ENCODE measurements at regions not wholly inside any gene's neighbourhood (a gene's known extent, or its start where the extent isn't known, plus 50 kb on each side); places are given as distances from the start of the nearest gene placed in this dataset.

DNA sequence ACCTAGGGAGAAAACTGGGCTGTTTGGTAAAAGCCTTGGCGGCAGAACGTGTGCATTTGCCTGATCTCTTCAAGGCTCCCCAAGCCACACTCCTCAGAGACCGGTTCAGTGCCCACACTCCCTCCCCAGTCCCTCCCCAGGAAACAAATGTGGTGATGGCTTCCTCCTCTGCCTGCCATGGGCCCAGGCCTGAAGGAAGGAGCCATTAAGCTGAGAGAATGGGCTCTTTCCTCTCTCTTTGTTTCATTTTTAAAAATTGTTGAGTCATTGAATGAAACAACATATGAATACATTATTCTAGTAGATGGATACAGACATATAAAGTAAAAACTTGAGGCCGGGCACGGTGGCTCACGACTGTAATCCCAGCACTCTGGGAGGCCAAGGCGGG lies 50.6 kb upstream of the YWHAQ start:
- DNase-seq (ENCODE audit: low read depth in 2 of 2): no peak

DNA sequence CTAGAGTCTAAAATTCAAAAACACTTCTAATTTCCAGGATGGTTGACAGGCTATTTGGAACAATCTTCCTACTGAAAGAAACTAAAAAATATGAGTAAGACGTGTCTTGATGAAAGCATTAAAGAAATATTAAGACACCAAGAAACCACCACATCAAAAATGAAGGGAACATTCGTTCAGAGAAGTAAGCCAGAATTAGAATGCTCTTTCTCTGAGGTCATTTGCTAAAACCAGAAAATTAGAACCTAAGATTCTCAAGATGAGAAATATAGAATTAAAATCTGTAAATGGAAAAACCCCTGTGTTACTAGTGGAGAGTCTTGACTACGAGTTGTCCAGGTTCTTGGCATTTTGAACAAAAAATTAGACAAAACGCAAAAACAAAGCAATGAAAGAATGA lies 54.8 kb upstream of the YWHAQ start:
- no peak for DNase-seq (ENCODE audit: low read depth in 2 of 2)

DNA sequence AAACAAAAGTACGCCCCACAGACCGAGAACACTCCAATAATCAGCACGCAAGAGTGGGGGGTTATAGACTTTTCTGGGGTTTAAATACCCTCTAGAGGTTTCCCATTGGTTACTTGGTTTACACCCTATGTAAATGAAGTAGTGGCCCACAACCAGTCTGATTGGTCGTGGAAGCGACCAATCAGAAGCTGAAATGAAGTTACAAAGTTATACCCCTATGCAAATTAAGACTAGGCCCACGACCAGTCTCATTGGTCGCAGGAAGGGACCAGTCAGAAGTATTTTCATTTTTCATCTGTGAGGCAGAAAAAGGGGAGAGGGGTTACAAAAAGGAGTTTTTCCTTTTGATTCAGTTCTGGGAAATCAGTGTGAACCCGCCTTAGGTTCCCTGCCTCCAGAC lies 55.3 kb upstream of the YWHAQ start:
- no peak for DNase-seq (ENCODE audit: low read depth in 2 of 2)

DNA sequence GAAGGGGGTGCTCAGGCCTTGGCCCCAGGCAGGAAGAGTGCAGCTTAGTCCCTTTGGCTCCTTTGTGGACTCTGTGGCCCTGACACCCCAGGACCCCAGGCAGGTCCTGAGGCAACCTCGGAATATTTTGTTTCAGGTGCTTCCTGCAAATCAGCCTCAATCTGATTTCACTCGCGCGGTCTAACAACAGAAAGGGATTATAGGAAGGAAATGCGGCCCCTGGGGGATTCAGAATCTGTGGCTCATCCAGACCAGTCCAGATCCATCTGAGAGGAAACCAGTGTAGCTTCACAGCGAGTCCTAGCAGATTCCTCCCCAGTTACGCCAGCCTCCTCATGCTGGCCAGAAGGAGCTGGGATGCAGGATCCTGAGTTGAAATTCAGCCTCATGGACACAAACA lies 59.5 kb upstream of the YWHAQ start:
- no peak for DNase-seq (ENCODE audit: low read depth in 2 of 2)

DNA sequence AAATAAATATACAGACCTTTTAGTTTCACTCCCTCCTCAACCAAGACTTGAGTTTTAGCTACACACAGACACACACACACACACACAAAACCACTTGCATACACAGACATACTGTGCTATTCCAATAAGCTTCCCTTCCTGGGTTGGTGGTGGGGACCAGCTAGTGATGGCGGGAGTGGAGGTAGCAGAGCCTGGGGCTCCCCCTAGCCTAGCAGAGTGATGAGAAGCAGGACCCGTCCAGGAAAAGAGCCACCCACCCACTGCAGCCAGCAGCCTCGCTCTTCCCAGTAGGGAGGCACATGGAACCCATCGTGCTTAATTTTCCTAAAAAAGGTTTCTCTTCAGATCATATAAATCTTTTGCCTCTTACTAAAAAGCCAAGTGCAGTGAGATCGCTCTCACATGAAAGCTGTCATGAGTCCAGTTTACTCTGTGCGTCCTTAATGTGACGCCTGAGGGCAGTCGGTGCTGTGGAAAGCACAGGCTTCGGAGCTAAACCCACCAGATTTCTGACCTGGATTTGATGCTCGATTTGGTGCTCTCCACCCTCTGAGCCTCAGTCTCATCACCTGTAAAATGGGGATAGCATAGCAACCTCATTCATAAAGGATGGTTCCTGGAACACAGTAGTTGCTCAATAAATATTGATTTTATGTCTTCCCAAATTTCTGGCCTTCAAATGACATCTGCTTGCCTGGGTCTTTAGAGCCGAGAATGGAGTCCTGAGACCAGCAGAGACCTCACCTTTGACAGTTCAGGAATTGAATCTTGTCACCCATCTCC lies 60.1 kb upstream of the YWHAQ start:
- no peak for DNase-seq (ENCODE audit: low read depth in 2 of 2)

DNA sequence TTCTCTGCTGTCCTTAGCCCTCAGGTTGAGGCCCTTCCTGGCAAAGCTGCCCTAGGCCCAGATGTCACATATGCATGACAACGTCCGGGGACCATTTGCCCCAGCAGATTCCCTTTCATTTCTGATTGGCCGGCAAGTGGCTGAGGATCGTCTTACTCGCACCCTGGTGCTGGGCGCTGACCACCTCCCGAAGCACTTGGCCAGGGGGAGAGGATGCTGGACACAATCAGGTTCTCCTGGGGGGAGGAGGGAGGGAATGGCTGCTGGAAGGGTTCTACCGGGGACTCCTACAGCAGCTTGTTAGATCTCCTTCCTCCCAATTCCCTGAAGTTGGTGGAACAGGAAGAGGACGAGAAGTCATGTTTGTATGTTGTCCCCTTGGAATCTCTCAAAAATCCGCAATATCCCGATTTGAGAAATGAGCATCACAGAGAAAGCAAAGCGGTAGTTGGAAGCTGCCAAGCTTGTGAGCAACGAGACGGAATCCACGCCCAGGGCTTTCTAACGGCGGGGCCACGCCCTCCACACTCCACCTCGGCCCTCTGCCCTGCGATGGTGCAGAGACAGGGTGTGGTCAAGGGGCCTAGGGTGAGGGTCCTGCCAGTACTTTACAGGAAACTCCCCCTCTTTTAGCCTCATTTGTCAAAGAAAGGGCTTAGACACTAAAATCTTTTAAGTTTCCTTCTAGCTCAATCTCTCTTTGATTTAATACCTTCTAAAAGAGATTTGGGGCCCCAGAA lies 61.8 kb upstream of the YWHAQ start:
- DNase-seq (ENCODE audit: low read depth in 2 of 2): no peak

DNA sequence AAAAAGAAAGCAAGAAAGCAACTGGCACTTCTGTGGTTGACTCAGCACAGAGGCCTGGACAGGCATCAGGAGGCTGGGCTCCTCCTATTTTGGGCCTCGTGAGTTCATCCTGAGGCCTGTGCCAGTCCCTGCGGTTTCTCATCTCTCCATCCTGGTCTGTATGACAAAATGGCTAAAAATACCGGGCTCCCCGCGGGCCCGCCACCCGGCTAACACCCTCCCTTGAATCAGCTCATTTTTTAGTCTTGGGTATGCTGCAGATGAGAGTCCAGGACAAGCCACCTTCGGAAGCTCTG lies 62.3 kb upstream of the YWHAQ start:
- no peak for DNase-seq (ENCODE audit: low read depth in 2 of 2)

DNA sequence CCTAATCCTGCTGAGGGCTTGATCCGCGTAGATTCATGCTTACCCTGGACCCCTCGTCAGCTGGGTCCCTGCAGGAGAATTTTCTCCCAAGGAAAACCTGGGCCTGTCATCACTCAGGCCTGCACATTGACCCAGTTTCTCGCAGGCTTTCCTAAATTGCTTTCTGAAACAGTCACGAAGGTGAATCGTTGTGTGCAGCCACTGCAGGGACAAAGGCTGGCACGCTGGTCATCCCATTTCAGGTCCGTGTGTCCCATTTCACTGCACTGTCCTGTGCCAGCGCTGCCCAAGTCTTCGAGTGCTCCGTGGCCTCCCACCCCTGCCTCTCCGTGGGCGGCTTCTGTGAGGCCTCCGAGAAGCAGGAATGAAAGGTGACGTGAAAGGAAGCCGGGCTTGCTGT lies 62.8 kb upstream of the YWHAQ start:
- no peak for DNase-seq (ENCODE audit: low read depth in 2 of 2)

DNA sequence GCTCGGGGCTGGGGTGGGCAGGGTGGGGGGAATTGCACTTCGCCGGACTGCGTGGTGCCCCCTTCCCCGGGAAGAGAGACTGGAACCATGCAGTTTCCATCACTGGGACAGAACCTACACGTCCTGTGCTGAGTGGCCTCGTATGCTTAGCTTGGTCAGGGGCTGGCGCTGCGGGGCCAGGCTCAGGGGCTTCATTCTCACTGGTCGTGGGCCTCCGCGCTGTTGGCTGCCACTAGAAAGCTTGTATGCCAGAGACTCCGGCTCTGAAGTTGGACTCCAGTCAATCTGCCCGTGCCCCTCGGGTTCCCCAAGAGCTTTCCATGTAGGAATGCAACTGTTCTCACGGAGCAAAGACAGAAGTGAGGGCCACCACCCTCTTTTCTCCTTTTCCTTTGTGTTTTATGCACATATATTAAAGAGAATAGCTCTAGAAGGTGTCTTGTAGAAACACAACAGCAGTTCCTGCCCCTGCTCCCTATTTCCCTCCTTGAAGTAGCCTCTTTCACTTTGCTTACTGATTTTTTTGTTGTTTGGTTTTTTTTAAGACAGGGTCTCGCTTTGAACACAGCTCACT lies 64.0 kb upstream of the YWHAQ start:
- no peak for DNase-seq (ENCODE audit: low read depth in 2 of 2)

DNA sequence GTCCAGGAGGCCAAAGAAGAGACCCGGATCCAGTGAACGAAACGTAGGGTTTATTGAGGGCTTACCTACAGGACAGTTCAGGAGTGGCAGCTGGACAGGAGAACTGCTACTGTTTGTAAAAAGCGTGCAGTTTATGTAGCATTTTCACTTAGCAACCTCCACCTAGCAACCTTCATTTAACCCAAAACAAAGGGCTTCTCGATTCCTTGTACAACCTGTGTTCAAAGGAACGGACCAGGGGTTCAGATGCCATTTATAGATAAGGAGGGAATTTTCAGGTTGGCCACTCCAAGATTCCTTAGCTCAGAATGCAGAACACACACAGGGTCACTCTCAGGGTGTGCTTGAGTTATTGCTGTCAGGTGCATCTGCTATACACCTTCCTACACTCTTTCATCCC lies 65.1 kb upstream of the YWHAQ start:
- no peak for DNase-seq (ENCODE audit: low read depth in 2 of 2)

DNA sequence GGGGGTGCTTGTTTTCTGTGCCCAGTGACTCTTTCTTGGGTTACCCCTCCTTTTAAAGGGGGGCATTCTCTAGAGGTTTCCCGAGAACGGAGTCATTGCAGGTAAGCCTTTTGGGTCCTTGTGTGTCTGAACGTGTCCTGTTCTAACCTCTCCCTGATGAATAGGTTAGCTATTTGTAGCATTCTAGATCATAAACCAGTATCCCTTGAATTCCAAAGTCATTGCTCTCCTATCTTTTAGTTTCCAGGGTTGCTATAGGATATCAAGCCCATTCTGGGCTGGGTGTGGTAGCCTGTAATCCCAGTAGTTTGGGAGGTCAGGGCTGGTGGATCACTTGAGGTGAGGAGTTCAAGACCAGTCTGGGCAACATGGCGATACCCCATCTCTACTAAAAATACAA lies 65.9 kb upstream of the YWHAQ start:
- DNase-seq (ENCODE audit: low read depth in 2 of 2): no peak

DNA sequence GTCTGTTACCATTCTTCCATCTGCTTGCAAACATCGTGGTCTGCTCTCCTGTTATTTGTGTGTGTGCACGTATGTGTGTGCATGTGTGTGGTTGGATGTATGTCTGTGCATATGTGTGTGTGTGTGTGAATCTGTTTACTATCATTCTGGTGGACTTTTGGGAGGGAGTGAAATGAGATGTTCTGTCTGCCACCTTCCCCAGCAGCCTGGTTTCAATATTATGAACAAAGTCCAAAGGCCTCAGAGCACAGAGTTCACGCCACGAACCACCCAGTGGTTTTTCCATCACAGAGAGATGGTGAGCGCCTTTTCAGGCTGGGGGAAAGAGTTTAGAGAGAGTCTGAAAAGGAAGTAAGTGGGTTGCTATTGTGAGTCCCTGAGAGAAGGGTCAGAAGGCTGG lies 67.1 kb upstream of the YWHAQ start:
- no peak for DNase-seq (ENCODE audit: low read depth in 2 of 2)

DNA sequence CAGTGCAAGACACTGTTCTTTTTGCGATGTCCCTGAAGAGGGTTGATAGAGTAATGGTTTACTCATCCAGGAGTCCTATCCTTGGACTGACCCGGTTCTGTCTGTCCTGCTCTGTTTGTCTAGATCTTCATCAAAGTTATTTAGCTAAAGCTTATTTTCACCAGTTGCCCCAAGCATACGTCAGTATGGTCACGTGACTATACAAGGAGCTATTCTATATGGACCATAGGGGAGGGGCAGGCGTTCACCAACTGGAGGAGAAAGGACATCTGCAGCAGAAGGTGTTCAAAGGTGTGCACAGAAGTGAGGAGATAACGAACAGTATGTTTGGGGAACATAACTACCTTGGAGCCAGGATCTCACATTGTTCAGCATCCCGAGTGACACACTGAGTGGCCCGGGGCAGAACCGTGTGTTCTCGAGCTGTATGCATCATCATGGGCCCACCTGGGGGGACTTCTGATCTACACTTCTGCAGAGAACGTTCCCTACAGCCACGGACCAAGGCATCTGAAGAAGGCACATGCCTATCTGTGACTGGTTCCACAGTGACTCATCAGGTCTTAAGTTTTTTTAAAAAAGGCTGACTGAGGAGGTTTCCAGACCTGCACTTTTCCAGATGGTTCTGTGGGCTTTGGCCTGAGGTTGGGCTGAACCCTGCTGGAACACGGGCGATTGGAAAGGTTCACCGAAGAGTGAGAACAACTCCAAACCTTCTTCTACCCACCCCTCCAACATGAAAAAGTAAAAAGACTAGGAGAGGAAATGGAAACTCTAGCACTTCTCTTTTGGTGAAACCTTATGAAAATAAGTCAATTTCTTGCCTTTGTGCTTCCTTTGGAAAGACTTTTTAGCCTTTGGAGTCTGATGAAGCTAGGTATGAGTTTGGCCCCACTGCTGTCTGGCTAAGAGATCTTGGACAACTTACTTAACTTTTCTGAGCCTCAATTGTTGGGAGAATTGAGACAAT lies 68.6 kb upstream of the YWHAQ start:
- DNase-seq (ENCODE audit: low read depth in 2 of 2): peak; percentile 20 to 30

DNA sequence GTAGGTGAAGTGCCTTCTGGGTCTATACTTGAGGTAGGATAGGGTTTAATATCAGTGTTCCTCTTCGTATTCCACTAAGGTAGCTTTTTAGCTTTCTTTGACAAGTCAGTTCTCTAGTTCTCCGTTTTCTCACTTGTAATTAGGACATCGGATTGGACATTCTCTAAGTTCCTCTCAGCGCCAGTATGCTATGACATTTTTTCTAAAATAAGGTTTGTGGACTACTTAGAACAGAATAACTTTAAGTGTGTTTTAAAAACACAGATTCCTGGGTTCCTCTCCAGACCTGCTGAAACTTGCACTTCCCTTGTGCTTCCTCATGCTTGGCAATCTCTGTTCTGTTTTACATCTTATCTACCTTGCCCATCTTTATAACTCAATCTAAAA lies 69.3 kb upstream of the YWHAQ start:
- no peak for DNase-seq (ENCODE audit: low read depth in 2 of 2)

DNA sequence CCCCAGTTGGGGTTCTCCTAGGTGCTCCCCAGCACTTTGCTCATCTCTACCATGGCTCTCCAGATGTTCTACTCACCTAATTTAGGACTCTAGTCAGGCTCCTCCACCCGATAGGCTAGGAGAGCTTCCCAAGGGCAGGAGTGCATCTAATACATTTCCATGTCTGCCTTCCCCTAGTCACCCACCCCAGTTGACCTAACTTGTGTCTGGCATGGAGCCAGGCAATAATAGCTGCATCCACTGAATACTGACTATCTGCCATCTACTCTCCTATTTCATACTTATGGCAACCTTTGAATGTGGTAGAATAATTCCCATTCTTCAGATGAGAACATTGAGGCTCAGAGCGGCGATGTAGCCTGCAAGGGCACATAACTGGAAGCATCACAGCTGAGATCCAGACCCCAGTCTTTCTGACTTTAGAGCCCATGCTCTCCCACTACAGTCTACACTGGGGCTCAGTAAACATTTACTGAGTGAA lies 71.8 kb upstream of the YWHAQ start:
- no peak for DNase-seq (ENCODE audit: low read depth in 2 of 2)

DNA sequence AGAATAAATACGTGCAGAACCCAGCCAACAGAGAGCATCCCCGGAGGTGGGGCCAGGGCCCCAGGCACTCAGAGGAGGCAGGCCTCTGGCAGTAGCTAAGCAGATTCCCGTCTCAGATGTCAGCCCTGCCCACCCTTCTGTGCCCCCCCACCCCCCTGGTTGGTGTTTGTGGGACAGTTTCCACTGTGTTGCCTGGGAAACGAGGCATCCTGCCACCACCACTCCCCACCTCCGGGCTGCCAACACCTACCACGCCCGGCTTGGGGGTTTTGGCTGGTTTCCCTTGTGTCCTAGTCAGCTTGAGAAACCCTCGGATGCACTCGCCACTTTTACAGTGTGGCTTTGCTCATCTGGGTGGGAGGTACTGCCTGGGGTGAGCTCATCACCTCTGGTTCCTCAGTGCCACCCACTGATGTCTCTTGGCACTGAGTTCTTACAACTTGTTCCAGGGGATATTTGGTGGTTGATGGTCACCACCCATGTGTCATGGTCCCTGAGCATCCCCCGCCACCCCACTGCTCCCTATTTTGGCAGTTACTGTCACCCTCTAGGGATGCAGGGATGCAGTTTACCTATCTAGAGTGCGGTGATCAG lies 72.4 kb upstream of the YWHAQ start:
- DNase-seq (ENCODE audit: low read depth in 2 of 2): peak; percentile 44 to 53

DNA sequence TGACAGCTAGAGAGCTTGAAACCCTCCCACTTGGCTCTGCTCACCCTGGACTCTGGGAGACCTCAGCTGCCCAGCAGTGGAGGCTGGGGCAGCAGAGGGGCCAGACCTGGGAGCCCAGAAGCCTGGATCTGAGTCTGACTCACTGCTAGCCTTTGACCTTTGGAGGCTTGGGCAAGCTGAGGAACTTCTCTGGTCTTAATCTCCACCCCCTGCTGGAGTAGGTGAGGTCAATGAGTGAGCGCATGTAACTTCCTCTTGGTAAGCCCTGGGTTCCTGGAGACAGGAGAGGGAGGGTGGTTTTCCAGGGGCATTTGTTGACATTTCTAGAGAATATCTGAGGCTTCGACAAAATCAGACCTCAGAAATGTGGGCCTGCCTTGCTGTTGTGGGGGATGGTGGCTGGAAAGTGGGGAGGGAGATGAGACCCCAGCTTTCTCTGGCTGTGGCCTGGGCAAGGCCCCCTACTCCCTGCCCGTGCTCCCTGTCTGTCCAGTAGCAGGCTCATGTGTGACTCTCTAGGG lies 73.0 kb upstream of the YWHAQ start:
- DNase-seq (ENCODE audit: low read depth in 2 of 2): no peak

DNA sequence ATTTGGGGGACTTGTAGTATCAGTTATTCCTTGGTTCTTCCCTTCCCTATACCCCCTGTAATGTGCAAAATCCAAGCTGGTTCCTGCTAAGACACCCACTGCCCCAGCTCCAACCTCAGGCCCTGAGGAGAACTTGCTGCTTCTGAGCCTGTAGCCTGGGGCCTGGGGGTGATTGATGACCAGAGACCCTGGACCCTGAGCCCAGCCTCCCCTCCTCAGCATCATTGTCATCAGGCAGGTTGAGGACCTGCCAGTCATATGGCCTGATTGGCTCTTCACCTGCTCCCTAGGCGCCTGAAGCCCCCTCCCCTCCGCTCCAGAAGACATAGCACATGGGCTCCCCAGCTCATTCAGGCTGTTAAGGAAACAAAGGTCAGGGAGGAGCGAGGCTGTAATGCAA lies 73.8 kb upstream of the YWHAQ start:
- DNase-seq (ENCODE audit: low read depth in 2 of 2): no peak

DNA sequence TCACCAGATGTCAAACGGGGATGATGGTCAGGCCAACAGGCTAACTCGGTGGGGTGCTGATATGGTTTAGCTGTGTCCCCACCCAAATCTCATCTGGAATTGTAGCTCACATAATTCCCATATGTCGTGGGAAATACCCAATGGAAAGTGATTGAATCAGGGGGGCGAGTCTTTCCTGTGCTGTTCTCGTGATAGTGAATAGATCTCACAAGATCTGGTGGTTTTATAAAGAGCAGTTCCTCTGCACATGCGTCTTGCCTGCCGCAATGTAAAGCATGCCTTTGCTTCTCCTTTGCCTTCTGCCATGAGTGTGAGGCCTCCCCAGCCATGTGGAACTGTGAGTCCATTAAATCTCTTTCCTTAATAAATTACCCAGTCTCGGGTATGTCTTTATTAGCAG lies 74.4 kb upstream of the YWHAQ start:
- no peak for DNase-seq (ENCODE audit: low read depth in 2 of 2)

DNA sequence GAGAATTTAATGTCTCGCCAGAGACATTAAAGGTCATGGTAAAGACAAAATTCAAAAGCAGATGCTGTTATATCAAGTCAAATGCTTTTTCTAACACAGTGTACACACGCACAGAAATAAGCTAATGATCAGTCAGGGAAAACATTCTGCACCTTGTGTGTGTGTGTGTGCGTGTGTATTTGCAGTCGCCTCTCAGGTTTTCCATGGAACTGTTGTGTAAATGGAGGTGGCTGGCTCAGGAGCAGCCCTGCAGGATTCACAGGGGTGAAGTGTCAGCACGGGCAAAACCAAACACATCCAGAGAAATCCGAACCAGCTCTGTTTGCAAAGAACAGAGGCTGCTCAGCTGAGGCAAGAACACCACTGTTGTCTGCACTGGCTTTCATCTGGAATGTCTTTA lies 76.2 kb upstream of the YWHAQ start:
- DNase-seq (ENCODE audit: low read depth in 2 of 2): no peak

DNA sequence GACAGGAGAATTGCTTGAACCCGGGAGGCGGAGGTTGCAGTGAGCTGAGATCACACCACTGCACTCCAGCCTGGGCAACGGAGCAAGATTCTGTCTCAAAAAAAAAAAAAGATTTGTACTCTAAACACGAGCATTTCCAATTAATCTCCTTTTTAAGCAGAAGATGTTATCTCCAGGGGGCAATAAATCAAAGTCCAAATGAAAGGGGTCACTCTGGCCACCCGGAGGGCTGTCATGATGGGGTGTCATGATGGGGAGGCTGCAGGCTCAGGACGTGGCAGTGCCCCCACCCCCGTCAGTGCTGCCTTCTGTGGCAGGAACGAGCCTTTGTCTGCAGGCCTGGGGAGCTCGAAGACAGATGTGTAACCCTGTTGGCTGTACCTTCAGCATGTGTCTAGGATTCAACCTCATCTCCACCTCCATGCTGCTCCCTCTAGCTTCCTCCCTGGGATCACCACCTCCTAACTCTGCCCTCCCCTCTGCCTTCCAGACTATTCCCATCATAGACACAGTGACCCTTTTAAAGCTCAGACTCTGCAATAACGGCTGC lies 76.9 kb upstream of the YWHAQ start:
- DNase-seq (ENCODE audit: low read depth in 2 of 2): no peak

All from fibroblast of skin of left quadriceps (primary cell).